Gastroesophageal sphincter (tissue), 4 donors: ENCODE measurements at regions not wholly inside any gene's neighbourhood (a gene's known extent, or its start where the extent isn't known, plus 50 kb on each side); places are given as distances from the start of the nearest gene placed in this dataset.

Experiments
- ATAC-seq: fragments of 150-250 bp; one replicate; pipeline ENCODE4 v1.9.1; 2016; ENCODE audit warnings: mild to moderate bottlenecking, moderate library complexity
- H3K27ac ChIP-seq, 4 donors: fragments of 200-600 bp; sonication (generic) in 3 of 4; 1 replicate in 3 of 4; 2 replicates in 1 of 4; pipeline ENCODE4 v1.5.1; 2016 to 2019
- H3K27me3 ChIP-seq: fragments of 200-600 bp; sonication (generic); one replicate; pipeline ENCODE4 v1.5.1; 2019
- H3K36me3 ChIP-seq, 2 donors: fragments of 200-600 bp; sonication (generic); one replicate each; pipeline ENCODE4 v1.5.1; 2019; ENCODE audit warnings: control low read depth in 1 of 2
- H3K4me1 ChIP-seq, 3 donors: fragments of 200-600 bp; sonication (generic); 1 replicate in 2 of 3; 2 replicates in 1 of 3; pipeline ENCODE4 v1.5.1; 2016 to 2019; ENCODE audit warnings: control low read depth in 2 of 3
- H3K4me3 ChIP-seq, 2 donors: fragments of 200-600 bp; sonication (generic); one replicate each; pipeline ENCODE4 v1.5.1; 2019; ENCODE audit warnings: mild to moderate bottlenecking in 1 of 2, moderate library complexity in 1 of 2
- H3K9me3 ChIP-seq, 3 donors: fragments of 200-600 bp; sonication (generic); one replicate each; pipeline ENCODE4 v1.5.1; 2017 to 2019; ENCODE audit warnings: control low read depth in 2 of 3
- CTCF ChIP-seq, 4 experiments: fragments of 200-600 bp in 2 of 4; fragments of 450-650 bp in 2 of 4; sonication (generic) in 1 of 4; IDR thresholded peaks; one replicate each; pipeline ENCODE4 v1.5.1; 2017 to 2019; ENCODE audit warnings: antibody characterized with exemption in 4 of 4, mild to moderate bottlenecking in 2 of 4, moderate library complexity in 2 of 4
- EP300 ChIP-seq: sonication (generic); formaldehyde crosslinking; IDR thresholded peaks from one replicate; pipeline ENCODE4 v1.6.1; 2017; ENCODE audit warnings: antibody characterized with exemption, mild to moderate bottlenecking
- POLR2A ChIP-seq, 2 donors: fragments of 450-650 bp; IDR thresholded peaks; one replicate each; pipeline ENCODE4 v1.6.1; 2017; ENCODE audit warnings: antibody characterized with exemption in 2 of 2, mild to moderate bottlenecking in 2 of 2, moderate library complexity in 1 of 2
- POLR2AphosphoS5 ChIP-seq: sonication (generic); formaldehyde crosslinking; IDR thresholded peaks from one replicate; pipeline ENCODE4 v1.6.1; 2017; ENCODE audit warnings: antibody characterized with exemption
- WGBS, 2 donors: methylation state at CpG; one replicate each; pipeline ENCODE4 v1.1.5; 2018; ENCODE audit warnings: low coverage in 1 of 2; 5-methylcytosine and 5-hydroxymethylcytosine counted together

GRCh38 chr4:35695421-35695820 is 548.9 kb downstream of the ARAP2 start:
- no peak for ATAC-seq
- TF ChIP-seq POLR2AphosphoS5 (no peak), POLR2A (IDR thresholded peaks at IDR 0.05) (no peak), CTCF (IDR thresholded peaks at IDR 0.05) (no peak), EP300 (no peak)
- H3K4me1 ChIP-seq: no peaks in the 10 kb centered on the region
- 61 to 92% methylated on average over 2 of the region's 2 CpGs for WGBS, 2 donors
- H3K36me3 ChIP-seq: no peaks in the 10 kb centered on the region
- H3K9me3 ChIP-seq: no peaks in the 10 kb centered on the region
- H3K4me3 ChIP-seq: no peak overlapping the region
- no peak overlapping the region for H3K27ac ChIP-seq
- H3K27me3 ChIP-seq: no peaks in the 10 kb centered on the region

- Histone ChIP-seq H3K4me1 (no peaks in the 10 kb centered on the region), H3K27ac (no peak overlapping the region), H3K9me3 (no peaks in the 10 kb centered on the region), H3K27me3 (no peaks in the 10 kb centered on the region), H3K36me3 (no peaks in the 10 kb centered on the region), H3K4me3 (no peak overlapping the region)
- WGBS, 2 donors: 96 to 100% methylated on average over 1 to 2 of the region's 2 CpGs
- ATAC-seq: no peak
- TF ChIP-seq EP300 (no peak), POLR2AphosphoS5 (no peak), POLR2A (IDR thresholded peaks at IDR 0.05) (no peak), CTCF (IDR thresholded peaks at IDR 0.05) (no peak)
Measured at GRCh38 chr4:35697210-35697736, 547.0 kb downstream of the ARAP2 start.

GRCh38 chr4:35700663-35701062 is 543.7 kb downstream of the ARAP2 start:
- 92 to 93% methylated on average over 2 of the region's 2 CpGs for WGBS, 2 donors
- TF ChIP-seq EP300 (no peak), CTCF (IDR thresholded peaks at IDR 0.05) (no peak), POLR2A (IDR thresholded peaks at IDR 0.05) (no peak), POLR2AphosphoS5 (no peak)
- no peak overlapping the region for H3K27ac ChIP-seq
- no peaks in the 10 kb centered on the region for H3K36me3 ChIP-seq
- H3K4me3 ChIP-seq: no peak overlapping the region
- no peaks in the 10 kb centered on the region for H3K27me3 ChIP-seq
- H3K4me1 ChIP-seq: no peaks in the 10 kb centered on the region
- ATAC-seq: no peak
- no peaks in the 10 kb centered on the region for H3K9me3 ChIP-seq

GRCh38 chr4:35709080-35709479 is 535.2 kb downstream of the ARAP2 start:
- Histone ChIP-seq H3K9me3 (peaks cover 0 to 18% (median 0%) of the 10 kb centered on the region in 3 donors), H3K27ac (no peak overlapping the region), H3K4me3 (no peak overlapping the region), H3K36me3 (no peaks in the 10 kb centered on the region), H3K27me3 (no peaks in the 10 kb centered on the region), H3K4me1 (no peaks in the 10 kb centered on the region)
- WGBS, 2 donors: 56 to 82% methylated on average over 1 to 2 of the region's 2 CpGs
- TF ChIP-seq POLR2A (IDR thresholded peaks at IDR 0.05): no peak
- TF ChIP-seq EP300: no peak
- no peak for TF ChIP-seq CTCF (IDR thresholded peaks at IDR 0.05)
- TF ChIP-seq POLR2AphosphoS5: no peak
- ATAC-seq: no peak

- peaks cover 0 to 24% (median 0%) of the 10 kb centered on the region in 3 donors for H3K9me3 ChIP-seq
- no peaks in the 10 kb centered on the region for H3K4me1 ChIP-seq
- no peak for ATAC-seq
- WGBS, 2 donors: 67% methylated on average over 1 of the region's 3 CpGs; no CpG with 5 or more reads in 1 of the 2 donors
- H3K4me3 ChIP-seq: no peak overlapping the region
- H3K36me3 ChIP-seq: no peaks in the 10 kb centered on the region
- no peak for TF ChIP-seq POLR2A (IDR thresholded peaks at IDR 0.05)
- TF ChIP-seq POLR2AphosphoS5: no peak
- no peak overlapping the region for H3K27ac ChIP-seq
- H3K27me3 ChIP-seq: no peaks in the 10 kb centered on the region
Measured at GRCh38 chr4:35710343-35710742, 534.0 kb downstream of the ARAP2 start.
